ENCODE measurements at regions not wholly inside any gene's neighbourhood (a gene's known extent, or its start where the extent isn't known, plus 50 kb on each side); places are given as distances from the start of the nearest gene placed in this dataset.

DNA sequence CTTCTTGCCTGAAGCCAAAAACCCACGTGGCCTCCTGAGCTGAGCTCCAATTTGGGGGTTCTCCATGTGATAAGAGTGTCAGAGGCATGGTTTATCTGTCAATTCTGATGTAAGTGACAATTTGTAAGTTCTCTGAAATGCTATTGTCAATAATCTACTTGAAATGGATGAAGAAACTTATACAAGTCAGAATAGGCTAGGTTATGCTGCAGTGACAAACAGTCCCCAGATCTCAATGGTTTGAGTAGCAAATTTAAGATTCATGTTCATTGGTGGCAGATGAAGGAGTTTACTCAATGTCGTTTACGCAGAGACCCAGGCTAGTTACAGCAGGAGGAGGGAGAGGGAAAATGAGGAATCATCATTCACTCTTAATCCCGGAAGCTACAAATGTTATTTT is 352.4 kb downstream of the KIF16B start:
- no peaks in the 10 kb centered on the region for H3K27me3 ChIP-seq (ENCODE audit: control insufficient read depth, insufficient read depth, low read length)
- no peak for DNase-seq (ENCODE audit: low read depth)
- H3K4me3 ChIP-seq (ENCODE audit: low read depth, low read length): no peak overlapping the region
- H3K36me3 ChIP-seq (ENCODE audit: control insufficient read depth, insufficient read depth, low read length): no peaks in the 10 kb centered on the region
- TF ChIP-seq, protein P1, sequence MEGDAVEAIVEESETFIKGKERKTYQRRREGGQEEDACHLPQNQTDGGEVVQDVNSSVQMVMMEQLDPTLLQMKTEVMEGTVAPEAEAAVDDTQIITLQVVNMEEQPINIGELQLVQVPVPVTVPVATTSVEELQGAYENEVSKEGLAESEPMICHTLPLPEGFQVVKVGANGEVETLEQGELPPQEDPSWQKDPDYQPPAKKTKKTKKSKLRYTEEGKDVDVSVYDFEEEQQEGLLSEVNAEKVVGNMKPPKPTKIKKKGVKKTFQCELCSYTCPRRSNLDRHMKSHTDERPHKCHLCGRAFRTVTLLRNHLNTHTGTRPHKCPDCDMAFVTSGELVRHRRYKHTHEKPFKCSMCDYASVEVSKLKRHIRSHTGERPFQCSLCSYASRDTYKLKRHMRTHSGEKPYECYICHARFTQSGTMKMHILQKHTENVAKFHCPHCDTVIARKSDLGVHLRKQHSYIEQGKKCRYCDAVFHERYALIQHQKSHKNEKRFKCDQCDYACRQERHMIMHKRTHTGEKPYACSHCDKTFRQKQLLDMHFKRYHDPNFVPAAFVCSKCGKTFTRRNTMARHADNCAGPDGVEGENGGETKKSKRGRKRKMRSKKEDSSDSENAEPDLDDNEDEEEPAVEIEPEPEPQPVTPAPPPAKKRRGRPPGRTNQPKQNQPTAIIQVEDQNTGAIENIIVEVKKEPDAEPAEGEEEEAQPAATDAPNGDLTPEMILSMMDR (IDR thresholded peaks at IDR 0.05; ENCODE audit: insufficient read depth, low read length, poor library complexity, severe bottlenecking): no peak

DNA sequence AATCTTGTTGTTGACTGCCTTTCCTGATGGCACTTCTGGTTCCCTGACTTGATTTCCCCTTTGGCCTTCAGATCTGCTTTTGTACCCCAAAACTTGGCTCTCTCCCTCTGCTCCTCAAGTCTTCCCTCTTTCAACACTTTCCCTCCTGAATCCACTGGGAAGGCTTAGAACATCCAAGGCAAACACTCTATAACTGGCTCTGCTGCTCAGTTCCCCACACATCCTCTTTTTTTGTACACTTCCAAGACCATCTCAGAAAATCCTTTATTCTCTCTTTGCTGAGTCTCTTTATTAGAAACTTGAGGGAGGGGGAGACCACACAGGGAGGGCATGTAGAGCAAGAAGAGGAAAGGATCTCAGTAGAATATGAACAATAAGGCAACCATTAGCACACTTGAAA is 354.1 kb downstream of the KIF16B start:
- TF ChIP-seq, protein P1 (IDR thresholded peaks at IDR 0.05; ENCODE audit: insufficient read depth, low read length, poor library complexity, severe bottlenecking): no peak
- H3K27me3 ChIP-seq (ENCODE audit: control insufficient read depth, insufficient read depth, low read length): no peaks in the 10 kb centered on the region
- H3K4me3 ChIP-seq (ENCODE audit: low read depth, low read length): no peak overlapping the region
- no peaks in the 10 kb centered on the region for H3K36me3 ChIP-seq (ENCODE audit: control insufficient read depth, insufficient read depth, low read length)
- no peak for DNase-seq (ENCODE audit: low read depth)

DNA sequence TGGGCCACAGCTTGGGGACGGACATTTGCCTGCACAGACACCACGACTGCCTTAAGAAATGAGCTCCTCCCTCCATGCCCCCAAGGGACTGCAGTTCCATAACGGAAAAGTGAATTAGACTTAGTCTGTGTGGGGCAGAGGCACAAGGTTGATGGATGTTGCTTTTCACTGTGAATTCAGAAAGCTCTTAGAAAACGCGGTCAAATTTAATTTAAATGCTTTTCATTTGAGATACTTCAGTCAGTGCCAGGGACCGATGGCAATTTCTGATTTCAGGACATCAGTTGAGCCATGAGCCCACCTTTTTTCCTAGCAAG is 356.4 kb downstream of the KIF16B start:
- H3K27me3 ChIP-seq (ENCODE audit: control insufficient read depth, insufficient read depth, low read length): no peaks in the 10 kb centered on the region
- no peak for DNase-seq (ENCODE audit: low read depth)
- no peaks in the 10 kb centered on the region for H3K36me3 ChIP-seq (ENCODE audit: control insufficient read depth, insufficient read depth, low read length)
- H3K4me3 ChIP-seq (ENCODE audit: low read depth, low read length): no peak overlapping the region
- TF ChIP-seq, protein P1 (IDR thresholded peaks at IDR 0.05; ENCODE audit: insufficient read depth, low read length, poor library complexity, severe bottlenecking): no peak

DNA sequence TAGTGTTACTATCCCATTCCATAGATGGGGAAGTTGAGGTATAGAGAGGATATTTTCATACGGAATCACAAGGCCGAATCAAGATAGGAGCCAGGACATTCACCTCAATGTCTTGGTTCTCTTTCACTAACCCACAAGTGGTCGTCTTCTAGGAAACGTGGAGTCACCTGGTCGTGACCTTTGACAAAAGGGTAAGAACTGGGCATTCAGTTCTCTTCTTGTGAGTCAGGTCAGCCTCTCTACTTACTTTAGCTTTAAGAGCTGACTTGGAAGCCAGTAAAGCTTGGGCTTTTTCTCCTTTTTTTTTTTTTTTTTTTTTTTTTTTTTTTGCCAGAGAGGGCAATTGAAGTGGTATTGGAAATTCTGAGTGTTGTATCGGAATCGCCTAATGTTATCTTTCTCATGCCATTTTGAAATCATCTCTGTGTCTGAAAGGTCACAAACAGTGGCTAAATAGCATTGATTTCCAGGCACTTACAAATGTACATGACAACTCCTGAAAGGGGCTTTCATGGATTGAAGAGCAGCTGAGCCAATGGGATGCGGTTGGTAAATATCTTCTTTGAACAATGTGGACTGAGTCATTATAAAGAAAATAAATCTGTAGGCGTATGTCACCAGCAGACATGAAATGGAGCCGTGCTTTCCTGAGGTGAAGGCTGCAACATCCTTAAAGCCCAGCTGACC is 356.9 kb downstream of the KIF16B start:
- H3K36me3 ChIP-seq (ENCODE audit: control insufficient read depth, insufficient read depth, low read length): no peaks in the 10 kb centered on the region
- TF ChIP-seq, protein P1 (IDR thresholded peaks at IDR 0.05; ENCODE audit: insufficient read depth, low read length, poor library complexity, severe bottlenecking): no peak
- no peak for DNase-seq (ENCODE audit: low read depth)
- H3K27me3 ChIP-seq (ENCODE audit: control insufficient read depth, insufficient read depth, low read length): no peaks in the 10 kb centered on the region
- H3K4me3 ChIP-seq (ENCODE audit: low read depth, low read length): no peak overlapping the region

DNA sequence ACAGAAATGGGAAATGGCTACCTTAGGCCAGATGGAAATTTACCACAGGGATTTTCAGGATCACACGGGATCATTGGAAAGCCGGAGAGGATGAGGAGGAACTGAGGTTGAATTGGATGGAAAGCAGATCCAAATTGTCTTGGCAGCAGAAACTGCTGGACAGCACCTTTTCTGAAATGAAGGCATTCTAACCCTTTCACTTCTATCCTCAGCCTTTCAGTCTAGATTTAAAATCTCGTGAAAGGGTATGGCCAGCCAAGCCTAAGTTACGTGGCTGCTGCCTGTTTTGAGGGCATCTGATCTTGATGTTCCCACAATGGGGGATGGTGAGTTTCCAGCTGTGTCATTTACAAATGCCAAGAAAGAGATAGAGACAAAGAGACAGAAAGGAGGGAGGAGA is 358.2 kb downstream of the KIF16B start:
- Histone ChIP-seq H3K36me3 (ENCODE audit: control insufficient read depth, insufficient read depth, low read length) (no peaks in the 10 kb centered on the region), H3K4me3 (ENCODE audit: low read depth, low read length) (no peak overlapping the region), H3K27me3 (ENCODE audit: control insufficient read depth, insufficient read depth, low read length) (no peaks in the 10 kb centered on the region)
- no peak for DNase-seq (ENCODE audit: low read depth)
- TF ChIP-seq, protein P1 (IDR thresholded peaks at IDR 0.05; ENCODE audit: insufficient read depth, low read length, poor library complexity, severe bottlenecking): no peak

DNA sequence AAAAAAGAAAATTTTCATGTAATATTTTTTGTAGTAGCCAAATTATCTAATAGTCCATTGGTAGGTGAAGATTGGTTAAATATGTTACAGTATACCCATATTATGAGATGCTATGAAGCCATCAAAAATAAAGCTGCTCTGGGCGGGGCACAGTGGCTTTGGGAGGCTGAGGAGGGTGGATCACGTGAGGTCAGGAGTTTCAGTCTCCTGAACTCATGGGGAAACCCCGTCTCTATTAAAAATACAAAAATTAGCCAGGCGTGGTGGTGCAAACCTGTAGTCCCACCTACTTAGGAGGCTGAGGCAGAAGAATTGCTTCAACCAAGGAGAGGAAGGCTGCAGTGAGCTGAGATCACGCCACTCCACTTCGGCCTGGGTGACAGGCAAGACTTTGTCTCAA is 360.5 kb downstream of the KIF16B start:
- TF ChIP-seq, protein P1 (IDR thresholded peaks at IDR 0.05; ENCODE audit: insufficient read depth, low read length, poor library complexity, severe bottlenecking): no peak
- DNase-seq (ENCODE audit: low read depth): no peak
- Histone ChIP-seq H3K4me3 (ENCODE audit: low read depth, low read length) (no peak overlapping the region), H3K27me3 (ENCODE audit: control insufficient read depth, insufficient read depth, low read length) (no peaks in the 10 kb centered on the region), H3K36me3 (ENCODE audit: control insufficient read depth, insufficient read depth, low read length) (no peaks in the 10 kb centered on the region)
